ENCODE measurements at regions not wholly inside any gene's neighbourhood (a gene's known extent, or its start where the extent isn't known, plus 50 kb on each side); places are given as distances from the start of the nearest gene placed in this dataset.

- TF ChIP-seq, protein P1, sequence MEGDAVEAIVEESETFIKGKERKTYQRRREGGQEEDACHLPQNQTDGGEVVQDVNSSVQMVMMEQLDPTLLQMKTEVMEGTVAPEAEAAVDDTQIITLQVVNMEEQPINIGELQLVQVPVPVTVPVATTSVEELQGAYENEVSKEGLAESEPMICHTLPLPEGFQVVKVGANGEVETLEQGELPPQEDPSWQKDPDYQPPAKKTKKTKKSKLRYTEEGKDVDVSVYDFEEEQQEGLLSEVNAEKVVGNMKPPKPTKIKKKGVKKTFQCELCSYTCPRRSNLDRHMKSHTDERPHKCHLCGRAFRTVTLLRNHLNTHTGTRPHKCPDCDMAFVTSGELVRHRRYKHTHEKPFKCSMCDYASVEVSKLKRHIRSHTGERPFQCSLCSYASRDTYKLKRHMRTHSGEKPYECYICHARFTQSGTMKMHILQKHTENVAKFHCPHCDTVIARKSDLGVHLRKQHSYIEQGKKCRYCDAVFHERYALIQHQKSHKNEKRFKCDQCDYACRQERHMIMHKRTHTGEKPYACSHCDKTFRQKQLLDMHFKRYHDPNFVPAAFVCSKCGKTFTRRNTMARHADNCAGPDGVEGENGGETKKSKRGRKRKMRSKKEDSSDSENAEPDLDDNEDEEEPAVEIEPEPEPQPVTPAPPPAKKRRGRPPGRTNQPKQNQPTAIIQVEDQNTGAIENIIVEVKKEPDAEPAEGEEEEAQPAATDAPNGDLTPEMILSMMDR (IDR thresholded peaks at IDR 0.05; ENCODE audit: low read depth, low read length, missing input control), result no peak
- no peak for TF ChIP-seq RXRA (IDR thresholded peaks at IDR 0.05)
- no peak for TF ChIP-seq RAD21 (IDR thresholded peaks at IDR 0.05)
- TF ChIP-seq EGR1 (IDR thresholded peaks at IDR 0.05; ENCODE audit: low read depth in 2 of 2), result no peak
- no peak for TF ChIP-seq GABPA (IDR thresholded peaks at IDR 0.05 in 1 of 2, conservative IDR thresholded peaks at IDR 0.05 in 1 of 2)
- TF ChIP-seq SP1 (IDR thresholded peaks at IDR 0.05), result no peak
- TF ChIP-seq FOXA2 (IDR thresholded peaks at IDR 0.05), result no peak
- no peak for TF ChIP-seq REST (IDR thresholded peaks at IDR 0.05)
- TF ChIP-seq, protein P2, sequence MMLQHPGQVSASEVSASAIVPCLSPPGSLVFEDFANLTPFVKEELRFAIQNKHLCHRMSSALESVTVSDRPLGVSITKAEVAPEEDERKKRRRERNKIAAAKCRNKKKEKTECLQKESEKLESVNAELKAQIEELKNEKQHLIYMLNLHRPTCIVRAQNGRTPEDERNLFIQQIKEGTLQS (IDR thresholded peaks at IDR 0.05), result no peak
- TF ChIP-seq JUND (IDR thresholded peaks at IDR 0.05), result no peak
- TF ChIP-seq YY1 (IDR thresholded peaks at IDR 0.05), result no peak
Observed at GRCh38 chr7:26543951-26544350, 252.3 kb downstream of the SNX10 start.
